HFF-Myc (cell line): ENCODE measurements at regions not wholly inside any gene's neighbourhood (a gene's known extent, or its start where the extent isn't known, plus 50 kb on each side); places are given as distances from the start of the nearest gene placed in this dataset.

Source experiments
- DNase-seq: peaks from one replicate; pipeline ENCODE4 v3.0.0-alpha.2; 2011; ENCODE audit warnings: low read depth; ENCODE audit errors: extremely low read depth
- H3K4me3 ChIP-seq: replicated peaks from 2 replicates; pipeline ENCODE4 v1.5.1; 2011; ENCODE audit warnings: low read depth, mild to moderate bottlenecking, control low read depth, low read length
- CTCF ChIP-seq: IDR thresholded peaks from 2 replicates; pipeline ENCODE4 v1.5.1; 2012; ENCODE audit warnings: mild to moderate bottlenecking, low read depth, low read length, control low read depth; ENCODE audit errors: missing control alignments

- no peak overlapping the region for H3K4me3 ChIP-seq
- no peak for TF ChIP-seq CTCF
- DNase-seq = no peak
Measured at GRCh38 chr2:9097892-9098291, 94.4 kb upstream of the MBOAT2 start.

GRCh38 chr2:9097239-9097638 lies 93.8 kb upstream of the MBOAT2 start:
- no peak overlapping the region for H3K4me3 ChIP-seq
- TF ChIP-seq CTCF = no peak
- no peak for DNase-seq

GRCh38 chr2:9096761-9097160 lies 93.3 kb upstream of the MBOAT2 start:
- no peak overlapping the region for H3K4me3 ChIP-seq
- no peak for DNase-seq
- no peak for TF ChIP-seq CTCF

- H3K4me3 ChIP-seq = no peak overlapping the region
- TF ChIP-seq CTCF = no peak
- DNase-seq = no peak
Measured at GRCh38 chr2:9095690-9096089, 92.2 kb upstream of the MBOAT2 start.

GRCh38 chr2:9095226-9095625 lies 91.7 kb upstream of the MBOAT2 start:
- no peak overlapping the region for H3K4me3 ChIP-seq
- TF ChIP-seq CTCF = no peak
- no peak for DNase-seq

GRCh38 chr2:9094117-9094516 lies 90.6 kb upstream of the MBOAT2 start:
- DNase-seq = no peak
- H3K4me3 ChIP-seq = no peak overlapping the region
- no peak for TF ChIP-seq CTCF

- H3K4me3 ChIP-seq = no peak overlapping the region
- no peak for TF ChIP-seq CTCF
- no peak for DNase-seq
Measured at GRCh38 chr2:9093324-9093723, 89.8 kb upstream of the MBOAT2 start.
